GM23338 (cell line): ENCODE measurements at regions not wholly inside any gene's neighbourhood (a gene's known extent, or its start where the extent isn't known, plus 50 kb on each side); places are given as distances from the start of the nearest gene placed in this dataset.

Experiments used
- ATAC-seq: fragments of 200-7000 bp; cut with Tn5 transposase; 3 replicates; pipeline ENCODE4 v1.9.1; 2020
- DNase-seq: peaks from one replicate; pipeline ENCODE4 v3.0.0-alpha.2; 2015; ENCODE audit warnings: low spot score
- H2AFZ ChIP-seq: fragments of 200-600 bp; sonication (generic); 2 replicates; pipeline ENCODE4 v1.8.0; 2016; ENCODE audit warnings: antibody characterized with exemption, mild to moderate bottlenecking, moderate library complexity
- H3F3A ChIP-seq: fragments of 200-600 bp; sonication (generic); replicated peaks from 2 replicates; pipeline ENCODE4 v1.8.0; 2017; ENCODE audit warnings: antibody characterized with exemption, mixed run types, low read depth
- H3K27ac ChIP-seq: fragments of 200-600 bp; sonication (generic); 2 replicates; pipeline ENCODE4 v1.6.1; 2016; ENCODE audit warnings: low read depth
- H3K27me3 ChIP-seq: fragments of 200-600 bp; sonication (generic); 2 replicates; pipeline ENCODE4 v1.8.0; 2016; ENCODE audit warnings: mild to moderate bottlenecking, mixed run types, moderate library complexity; ENCODE audit not compliant: insufficient read depth
- H3K36me3 ChIP-seq: fragments of 200-600 bp; sonication (generic); 2 replicates; pipeline ENCODE4 v1.8.0; 2016; ENCODE audit warnings: mild to moderate bottlenecking; ENCODE audit not compliant: insufficient read depth
- H3K4me1 ChIP-seq: fragments of 200-600 bp; sonication (generic); 2 replicates; pipeline ENCODE4 v1.8.0; 2016; ENCODE audit warnings: mild to moderate bottlenecking, moderate library complexity; ENCODE audit not compliant: insufficient read depth
- H3K4me2 ChIP-seq: fragments of 200-600 bp; sonication (generic); 2 replicates; pipeline ENCODE4 v1.7.1; 2017; ENCODE audit warnings: mixed run types
- H3K4me3 ChIP-seq: fragments of 200-600 bp; sonication (generic); 2 replicates; pipeline ENCODE4 v1.6.1; 2016; ENCODE audit warnings: mixed run types
- H3K79me2 ChIP-seq: fragments of 200-600 bp; sonication (generic); replicated peaks from 2 replicates; pipeline ENCODE4 v1.8.0; 2017; ENCODE audit warnings: mild to moderate bottlenecking; ENCODE audit not compliant: insufficient read depth
- H3K9me2 ChIP-seq: fragments of 200-600 bp; sonication (generic); 2 replicates; pipeline ENCODE4 v1.8.0; 2017; ENCODE audit not compliant: insufficient read depth
- H4K20me1 ChIP-seq: fragments of 200-600 bp; sonication (generic); replicated peaks from 2 replicates; pipeline ENCODE4 v1.8.0; 2017; ENCODE audit warnings: mild to moderate bottlenecking; ENCODE audit not compliant: insufficient read depth
- H3K27ac Mint-ChIP-seq: 2 replicates; pipeline ENCODE4 v1.8.0; 2020; ENCODE audit warnings: inconsistent platforms, mild to moderate bottlenecking, moderate library complexity, mixed read lengths
- H3K27me3 Mint-ChIP-seq: 3 replicates; pipeline ENCODE4 v1.8.0; 2022; ENCODE audit warnings: low read depth, mild to moderate bottlenecking, moderate library complexity, mixed read lengths, inconsistent platforms; ENCODE audit not compliant: insufficient read depth, poor library complexity
- H3K36me3 Mint-ChIP-seq: 3 replicates; pipeline ENCODE4 v1.8.0; 2021; ENCODE audit warnings: low read depth, mild to moderate bottlenecking, inconsistent platforms, moderate library complexity, mixed read lengths
- H3K4me1 Mint-ChIP-seq: 3 replicates; pipeline ENCODE4 v1.8.0; 2020; ENCODE audit warnings: mild to moderate bottlenecking, inconsistent platforms, mixed read lengths
- H3K4me3 Mint-ChIP-seq: 3 replicates; pipeline ENCODE4 v1.8.0; 2021; ENCODE audit warnings: moderate library complexity, mild to moderate bottlenecking, inconsistent platforms, mixed read lengths
- H3K9me3 Mint-ChIP-seq: 3 replicates; pipeline ENCODE4 v1.8.0; 2020; ENCODE audit warnings: moderate library complexity, mild to moderate bottlenecking, inconsistent platforms, mixed read lengths
- ETS1 ChIP-seq: IDR thresholded peaks from 2 replicates; pipeline ENCODE4 v1.6.1; 2016; ENCODE audit warnings: antibody characterized with exemption
- TF ChIP-seq, protein P1 (sequence below): fragments of 250-450 bp; sonication (Bioruptor Pico); IDR thresholded peaks from 2 replicates; pipeline ENCODE4 v1.5.0; 2020; ENCODE audit warnings: mild to moderate bottlenecking, moderate library complexity

GRCh38 chr15:36315649-36316048 lies 263.8 kb upstream of the CDIN1 start:
- H3K36me3 ChIP-seq = no peaks in the 10 kb centered on the region
- no peaks in the 10 kb centered on the region for H3K4me1 Mint-ChIP-seq
- H3K4me3 Mint-ChIP-seq = no peak overlapping the region

More at GRCh38 chr15:36315649-36316048, 263.8 kb upstream of the CDIN1 start:
- no peak overlapping the region for H3K4me2 ChIP-seq
- ATAC-seq (no peak), DNase-seq (no peak)
- no peaks in the 10 kb centered on the region for H3F3A ChIP-seq
- H3K27ac ChIP-seq = no peak overlapping the region
- H3K4me3 ChIP-seq = no peak overlapping the region
- no peaks in the 10 kb centered on the region for H3K9me2 ChIP-seq
- no peaks in the 10 kb centered on the region for H3K36me3 Mint-ChIP-seq
- H3K27me3 ChIP-seq = no peaks in the 10 kb centered on the region
- no peaks in the 10 kb centered on the region for H3K79me2 ChIP-seq
- H3K4me1 ChIP-seq = no peaks in the 10 kb centered on the region
- no peaks in the 10 kb centered on the region for H3K9me3 Mint-ChIP-seq
- H3K27me3 Mint-ChIP-seq = no peaks in the 10 kb centered on the region
- H3K27ac Mint-ChIP-seq = no peak overlapping the region
- H4K20me1 ChIP-seq = no peaks in the 10 kb centered on the region
- no peak overlapping the region for H2AFZ ChIP-seq
- TF ChIP-seq, protein P1, sequence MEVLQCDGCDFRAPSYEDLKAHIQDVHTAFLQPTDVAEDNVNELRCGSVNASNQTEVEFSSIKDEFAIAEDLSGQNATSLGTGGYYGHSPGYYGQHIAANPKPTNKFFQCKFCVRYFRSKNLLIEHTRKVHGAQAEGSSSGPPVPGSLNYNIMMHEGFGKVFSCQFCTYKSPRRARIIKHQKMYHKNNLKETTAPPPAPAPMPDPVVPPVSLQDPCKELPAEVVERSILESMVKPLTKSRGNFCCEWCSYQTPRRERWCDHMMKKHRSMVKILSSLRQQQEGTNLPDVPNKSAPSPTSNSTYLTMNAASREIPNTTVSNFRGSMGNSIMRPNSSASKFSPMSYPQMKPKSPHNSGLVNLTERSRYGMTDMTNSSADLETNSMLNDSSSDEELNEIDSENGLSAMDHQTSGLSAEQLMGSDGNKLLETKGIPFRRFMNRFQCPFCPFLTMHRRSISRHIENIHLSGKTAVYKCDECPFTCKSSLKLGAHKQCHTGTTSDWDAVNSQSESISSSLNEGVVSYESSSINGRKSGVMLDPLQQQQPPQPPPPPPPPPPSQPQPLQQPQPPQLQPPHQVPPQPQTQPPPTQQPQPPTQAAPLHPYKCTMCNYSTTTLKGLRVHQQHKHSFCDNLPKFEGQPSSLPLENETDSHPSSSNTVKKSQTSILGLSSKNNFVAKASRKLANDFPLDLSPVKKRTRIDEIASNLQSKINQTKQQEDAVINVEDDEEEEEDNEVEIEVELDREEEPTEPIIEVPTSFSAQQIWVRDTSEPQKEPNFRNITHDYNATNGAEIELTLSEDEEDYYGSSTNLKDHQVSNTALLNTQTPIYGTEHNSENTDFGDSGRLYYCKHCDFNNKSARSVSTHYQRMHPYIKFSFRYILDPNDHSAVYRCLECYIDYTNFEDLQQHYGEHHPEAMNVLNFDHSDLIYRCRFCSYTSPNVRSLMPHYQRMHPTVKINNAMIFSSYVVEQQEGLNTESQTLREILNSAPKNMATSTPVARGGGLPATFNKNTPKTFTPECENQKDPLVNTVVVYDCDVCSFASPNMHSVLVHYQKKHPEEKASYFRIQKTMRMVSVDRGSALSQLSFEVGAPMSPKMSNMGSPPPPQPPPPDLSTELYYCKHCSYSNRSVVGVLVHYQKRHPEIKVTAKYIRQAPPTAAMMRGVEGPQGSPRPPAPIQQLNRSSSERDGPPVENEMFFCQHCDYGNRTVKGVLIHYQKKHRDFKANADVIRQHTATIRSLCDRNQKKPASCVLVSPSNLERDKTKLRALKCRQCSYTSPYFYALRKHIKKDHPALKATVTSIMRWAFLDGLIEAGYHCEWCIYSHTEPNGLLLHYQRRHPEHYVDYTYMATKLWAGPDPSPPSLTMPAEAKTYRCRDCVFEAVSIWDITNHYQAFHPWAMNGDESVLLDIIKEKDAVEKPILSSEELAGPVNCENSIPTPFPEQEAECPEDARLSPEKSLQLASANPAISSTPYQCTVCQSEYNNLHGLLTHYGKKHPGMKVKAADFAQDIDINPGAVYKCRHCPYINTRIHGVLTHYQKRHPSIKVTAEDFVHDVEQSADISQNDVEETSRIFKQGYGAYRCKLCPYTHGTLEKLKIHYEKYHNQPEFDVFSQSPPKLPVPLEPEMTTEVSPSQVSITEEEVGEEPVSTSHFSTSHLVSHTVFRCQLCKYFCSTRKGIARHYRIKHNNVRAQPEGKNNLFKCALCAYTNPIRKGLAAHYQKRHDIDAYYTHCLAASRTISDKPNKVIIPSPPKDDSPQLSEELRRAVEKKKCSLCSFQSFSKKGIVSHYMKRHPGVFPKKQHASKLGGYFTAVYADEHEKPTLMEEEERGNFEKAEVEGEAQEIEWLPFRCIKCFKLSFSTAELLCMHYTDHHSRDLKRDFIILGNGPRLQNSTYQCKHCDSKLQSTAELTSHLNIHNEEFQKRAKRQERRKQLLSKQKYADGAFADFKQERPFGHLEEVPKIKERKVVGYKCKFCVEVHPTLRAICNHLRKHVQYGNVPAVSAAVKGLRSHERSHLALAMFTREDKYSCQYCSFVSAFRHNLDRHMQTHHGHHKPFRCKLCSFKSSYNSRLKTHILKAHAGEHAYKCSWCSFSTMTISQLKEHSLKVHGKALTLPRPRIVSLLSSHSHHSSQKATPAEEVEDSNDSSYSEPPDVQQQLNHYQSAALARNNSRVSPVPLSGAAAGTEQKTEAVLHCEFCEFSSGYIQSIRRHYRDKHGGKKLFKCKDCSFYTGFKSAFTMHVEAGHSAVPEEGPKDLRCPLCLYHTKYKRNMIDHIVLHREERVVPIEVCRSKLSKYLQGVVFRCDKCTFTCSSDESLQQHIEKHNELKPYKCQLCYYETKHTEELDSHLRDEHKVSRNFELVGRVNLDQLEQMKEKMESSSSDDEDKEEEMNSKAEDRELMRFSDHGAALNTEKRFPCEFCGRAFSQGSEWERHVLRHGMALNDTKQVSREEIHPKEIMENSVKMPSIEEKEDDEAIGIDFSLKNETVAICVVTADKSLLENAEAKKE = no peak
- TF ChIP-seq ETS1 = no peak
